CD4-positive, alpha-beta T cell treated with Interleukin-2 at 100 ng/mL for 4 hours (primary cell): ENCODE measurements at regions not wholly inside any gene's neighbourhood (a gene's known extent, or its start where the extent isn't known, plus 50 kb on each side); places are given as distances from the start of the nearest gene placed in this dataset.
"Not testable (repeated sequence)": the region's sequence is repeated elsewhere in the genome, so short reads cannot be mapped to it uniquely, and the experiment has no call there.

Experiments used
- DNase-seq: peaks from one replicate; pipeline ENCODE4 v3.0.0-alpha.2; 2020; ENCODE audit warnings: low spot score

DNA sequence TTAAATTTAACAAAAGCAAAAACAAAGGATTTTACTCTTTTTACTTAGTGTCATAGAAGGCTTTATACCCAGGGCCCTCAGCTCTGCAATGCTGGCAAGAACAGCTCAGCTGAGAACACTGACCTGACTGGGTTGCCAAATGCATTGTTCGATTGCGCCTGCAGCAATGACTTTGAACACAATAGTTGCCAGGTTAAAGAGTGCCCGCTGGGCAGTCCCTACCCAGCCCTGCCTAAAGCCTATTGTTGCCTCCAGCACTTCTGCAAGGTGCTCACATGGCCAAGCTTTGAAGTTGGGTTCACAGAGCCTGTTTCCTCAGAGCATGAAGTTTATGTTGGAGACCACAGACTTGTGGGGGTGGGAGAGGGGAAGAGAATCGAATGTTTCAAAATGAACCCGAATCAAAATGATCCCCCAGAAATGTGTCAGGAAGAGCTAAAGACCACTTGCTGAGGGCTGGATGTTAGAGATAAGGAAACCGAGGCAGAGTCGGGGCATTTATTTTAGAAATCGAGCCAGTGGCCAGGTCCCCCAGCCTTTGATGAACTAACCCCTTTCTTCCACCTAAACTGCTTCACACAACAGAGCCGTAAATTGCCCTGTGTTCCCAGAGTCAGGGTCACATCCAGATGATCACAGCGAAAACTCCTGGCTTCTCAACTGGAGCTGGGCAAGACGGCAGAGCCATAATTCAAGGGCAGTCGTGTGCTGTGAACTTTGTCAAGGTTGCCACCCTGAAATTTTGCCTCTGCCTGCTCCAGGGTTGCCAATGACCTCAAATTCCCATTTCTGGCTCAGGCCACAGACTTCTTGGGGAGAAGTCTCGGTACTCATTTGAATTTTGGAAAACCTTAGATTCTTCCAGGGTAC, 55.0 kb downstream of the FOXA2 start:
- no peak for DNase-seq

DNA sequence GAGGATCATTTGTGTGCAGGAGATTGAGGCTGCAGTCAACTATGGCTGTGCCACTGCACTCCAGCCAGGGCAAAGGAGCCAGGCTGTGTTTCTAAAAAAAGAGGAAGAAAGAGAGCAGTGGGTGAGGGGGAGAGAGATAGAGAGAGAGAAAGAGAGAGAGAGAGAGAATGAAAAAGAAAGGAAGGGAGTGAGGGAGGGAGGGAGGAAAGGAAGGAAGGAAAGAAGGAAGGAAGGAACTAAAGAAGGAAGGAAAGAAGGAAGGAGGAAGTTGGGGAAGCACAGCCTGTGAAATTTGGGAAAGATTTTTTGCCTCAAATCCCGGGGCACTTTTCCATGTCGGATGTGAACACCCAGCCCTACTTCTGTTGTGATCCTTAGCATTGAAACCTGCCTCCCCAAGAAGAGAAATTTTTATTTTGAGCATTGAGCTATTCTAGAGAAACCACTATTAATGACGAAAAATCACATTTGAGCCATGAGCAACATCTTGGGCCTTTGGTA, 57.8 kb downstream of the FOXA2 start:
- no peak for DNase-seq

DNA sequence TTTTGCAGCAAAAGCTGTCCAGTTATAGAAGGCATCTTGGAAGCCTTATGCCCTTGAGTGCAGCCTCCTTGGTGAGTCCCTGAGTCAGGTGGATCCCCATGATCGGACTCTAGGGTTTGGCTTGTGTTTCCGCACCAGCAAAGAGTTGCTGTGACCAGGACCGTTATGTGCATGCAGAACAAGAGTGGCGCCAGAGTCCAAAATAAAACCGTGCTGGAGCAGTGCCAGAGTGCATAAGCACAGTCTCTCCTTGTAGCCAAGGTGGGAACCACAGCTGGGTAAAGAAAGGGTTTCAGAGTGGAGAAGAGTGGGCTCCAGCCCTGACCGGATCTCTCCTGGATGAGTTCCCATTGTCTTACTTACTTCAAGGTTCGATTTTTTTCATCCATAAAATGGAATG, 58.6 kb downstream of the FOXA2 start:
- no peak for DNase-seq

DNA sequence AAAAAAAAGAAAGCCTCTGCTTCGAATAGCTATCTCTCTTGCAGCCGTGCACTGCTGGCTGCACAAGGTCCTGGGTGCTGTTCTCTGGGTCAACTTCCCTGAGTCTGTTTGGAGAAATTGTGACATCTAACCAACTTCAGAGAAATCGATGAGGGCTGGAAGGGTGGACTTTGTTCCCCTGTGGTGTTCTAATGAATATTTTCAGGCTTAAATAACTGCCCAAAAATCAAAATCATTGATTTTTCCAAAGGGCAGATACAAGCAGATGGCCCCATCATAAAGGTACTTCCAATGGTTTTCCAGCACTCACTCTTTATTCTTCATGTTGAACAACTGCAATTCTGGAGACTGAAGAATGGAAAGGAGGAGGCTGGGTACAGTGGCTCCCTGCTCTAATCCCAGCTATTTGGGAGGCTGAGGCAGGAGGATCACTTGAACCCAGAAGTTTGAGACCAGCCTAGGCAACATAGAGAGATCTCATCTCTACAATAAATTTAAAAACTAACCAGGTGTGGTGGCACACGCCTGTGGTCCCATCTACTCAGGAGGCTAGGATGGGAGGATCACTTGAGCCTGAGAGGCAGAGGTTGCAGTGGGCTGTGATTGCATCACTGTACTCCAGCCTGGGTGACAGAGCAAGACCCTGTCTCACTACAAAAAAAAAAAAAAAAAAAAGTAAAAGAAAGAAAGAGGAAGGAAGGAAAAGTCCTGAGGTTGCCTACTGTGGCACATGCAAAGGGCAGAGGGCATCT, 59.1 kb downstream of the FOXA2 start:
- no peak for DNase-seq

DNA sequence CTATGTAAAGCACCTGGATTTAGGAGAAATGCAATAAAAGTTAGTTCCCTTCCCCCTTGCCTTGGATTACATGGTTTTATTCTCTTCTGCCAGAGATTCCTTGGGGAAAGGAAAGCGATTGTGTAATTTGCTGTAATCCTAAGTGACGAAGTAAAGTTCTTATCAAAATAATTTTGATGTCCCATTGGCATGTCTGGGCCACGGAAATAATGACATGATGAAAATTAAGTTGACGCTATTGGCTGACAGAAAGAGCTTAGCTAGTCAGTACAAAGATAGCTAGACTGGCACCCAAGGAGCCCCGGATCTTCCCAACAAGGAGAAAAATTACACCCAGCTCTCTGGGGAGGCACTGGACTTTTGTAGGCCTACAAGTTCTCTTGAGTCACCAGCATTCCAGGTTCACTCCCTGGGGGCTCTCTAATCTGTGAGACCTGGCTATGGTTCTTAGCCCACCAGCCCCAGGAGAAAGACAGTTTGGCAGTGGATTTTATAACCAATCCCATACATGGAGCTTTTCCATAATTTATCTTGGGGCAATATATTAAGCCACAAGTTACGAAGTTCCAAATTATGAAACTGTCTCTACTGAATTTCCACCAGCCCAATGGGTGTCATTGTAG, 59.9 kb downstream of the FOXA2 start:
- DNase-seq, result no peak

DNA sequence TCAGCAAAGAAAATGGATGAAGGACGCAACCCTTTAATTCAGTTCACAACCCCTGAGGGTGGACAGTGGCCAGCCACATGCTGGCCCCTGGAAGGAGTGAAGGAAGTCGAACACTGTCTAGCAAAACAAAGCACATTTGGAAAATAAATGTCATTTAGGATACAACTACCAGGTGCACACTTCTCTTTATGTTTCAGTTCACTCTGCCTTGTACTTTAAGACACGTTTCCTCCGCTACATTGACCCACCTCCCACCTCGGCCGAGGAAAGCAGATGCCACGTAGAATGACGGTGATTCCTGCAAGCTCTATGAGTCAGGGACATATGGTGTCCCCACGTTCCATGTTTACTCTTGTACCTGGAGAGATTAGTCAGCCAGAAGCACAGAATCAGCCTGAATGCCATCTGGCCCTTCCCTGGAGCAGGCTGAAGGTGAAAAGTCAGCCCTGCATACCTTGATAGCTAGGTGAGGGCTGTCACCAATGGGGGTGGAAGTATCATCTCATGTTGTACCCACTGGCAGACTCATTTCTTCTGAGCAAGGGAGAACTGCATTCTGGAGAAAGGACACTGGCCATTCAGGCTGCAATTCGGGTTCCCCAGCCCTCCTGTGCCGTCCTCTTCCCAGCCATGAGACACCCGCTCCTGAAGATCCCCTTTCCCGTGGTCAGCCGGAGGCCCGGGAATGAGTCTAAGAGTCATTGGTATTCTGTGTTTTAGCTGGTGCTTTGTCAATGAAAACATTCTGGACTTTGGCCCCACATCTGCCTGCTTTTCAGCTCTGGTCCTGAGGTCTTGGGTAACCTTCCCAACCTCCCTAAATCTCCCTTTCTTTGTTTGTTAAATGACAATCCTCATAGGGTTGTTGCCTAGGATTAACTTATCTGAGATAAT, 60.6 kb downstream of the FOXA2 start:
- no peak for DNase-seq

DNA sequence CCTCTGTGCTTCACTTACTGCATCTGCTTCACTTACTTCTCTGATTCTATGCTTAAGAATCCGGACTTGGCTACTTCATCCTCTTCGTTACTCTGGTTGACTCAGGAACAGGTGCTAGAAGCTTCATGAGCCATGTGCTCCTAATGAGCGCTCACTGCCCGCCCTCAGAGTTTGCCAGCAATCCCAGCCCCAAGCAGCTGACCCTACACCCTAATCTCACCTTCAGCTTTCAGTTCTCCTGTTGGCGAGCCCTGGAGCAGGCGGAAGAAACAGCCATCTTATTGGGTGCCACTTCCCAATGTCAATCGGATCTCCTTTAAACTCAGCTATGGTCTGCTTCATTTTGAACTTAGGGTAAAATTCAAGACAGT, 61.3 kb downstream of the FOXA2 start:
- no peak for DNase-seq

DNA sequence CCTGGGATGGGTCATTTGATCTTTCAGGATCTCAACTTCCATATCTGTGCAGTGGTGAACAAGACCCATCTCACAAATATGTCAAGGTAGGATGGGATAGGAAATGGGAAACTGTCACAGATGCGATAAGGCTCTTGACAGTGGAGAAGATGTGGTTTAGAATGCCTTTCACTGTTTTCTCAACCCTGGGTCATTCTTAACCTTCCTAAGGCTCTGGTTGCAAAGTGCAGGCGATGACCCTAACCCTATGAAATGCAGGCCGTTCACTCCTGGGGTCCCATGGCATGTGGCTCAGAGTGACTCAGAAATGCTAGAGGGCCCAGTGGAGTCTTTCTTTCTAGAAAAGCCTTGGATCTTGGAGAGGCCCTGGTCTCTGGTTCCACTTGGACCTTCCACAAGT, 61.7 kb downstream of the FOXA2 start:
- no peak for DNase-seq

DNA sequence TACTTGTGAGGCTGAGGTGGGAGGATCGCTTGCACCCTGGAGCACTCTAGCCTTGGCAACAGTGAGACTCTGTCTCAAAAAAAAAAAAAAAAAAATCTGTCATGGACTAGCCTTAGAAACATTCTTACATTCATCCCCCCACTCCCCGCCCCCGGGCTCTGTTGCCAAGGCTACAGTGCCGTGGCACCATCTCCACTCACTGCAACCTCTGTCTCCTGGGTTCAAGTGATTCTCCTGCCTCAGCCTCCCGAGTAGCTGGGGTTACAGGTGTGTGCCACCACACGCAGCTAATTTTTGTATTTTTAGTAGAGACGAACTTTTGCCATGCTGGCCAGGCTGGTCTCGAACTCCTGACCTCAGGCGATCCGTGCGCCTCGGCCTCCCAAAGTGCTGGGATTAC, 62.4 kb downstream of the FOXA2 start:
- DNase-seq, result not testable (repeated sequence)

DNA sequence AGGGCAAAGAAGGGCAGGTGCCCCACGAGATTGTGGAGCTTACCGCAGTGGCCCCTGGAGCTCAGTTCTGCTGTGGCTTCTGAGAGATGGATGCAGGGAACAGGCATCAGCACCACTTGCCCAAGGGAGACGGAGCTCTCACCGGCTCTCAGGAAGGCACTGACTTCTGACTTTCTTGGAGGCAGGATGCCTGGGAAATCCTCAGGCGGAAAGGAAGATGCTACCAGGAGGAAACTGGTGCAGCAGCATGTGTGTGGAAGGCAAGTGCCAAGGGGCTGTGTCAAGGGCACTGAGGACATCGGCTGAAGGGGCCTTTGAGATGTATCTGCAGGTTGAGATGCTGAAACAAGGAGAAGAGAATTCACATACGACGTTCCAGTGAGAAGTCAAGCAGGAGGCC, 64.0 kb downstream of the FOXA2 start:
- DNase-seq, result no peak

DNA sequence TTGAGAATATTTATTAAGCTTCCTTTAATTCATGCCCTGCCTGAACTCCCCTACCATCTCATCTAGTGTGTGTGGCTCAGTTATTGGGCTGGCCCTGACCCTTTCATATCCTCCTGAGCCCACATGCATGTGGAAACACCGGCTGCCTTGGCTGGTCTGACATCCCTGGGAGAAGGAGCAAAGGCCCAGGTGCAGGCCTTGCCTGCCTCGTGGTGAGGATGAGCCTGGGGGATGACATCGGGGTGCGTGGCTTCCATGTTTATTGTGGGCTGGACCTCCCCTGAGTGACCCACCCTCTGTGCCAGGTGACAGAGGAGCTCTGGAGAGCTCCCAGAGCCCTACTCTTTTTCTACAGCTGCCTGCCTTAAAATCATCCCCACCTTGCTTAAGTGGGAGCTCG, 69.1 kb downstream of the FOXA2 start:
- no peak for DNase-seq

DNA sequence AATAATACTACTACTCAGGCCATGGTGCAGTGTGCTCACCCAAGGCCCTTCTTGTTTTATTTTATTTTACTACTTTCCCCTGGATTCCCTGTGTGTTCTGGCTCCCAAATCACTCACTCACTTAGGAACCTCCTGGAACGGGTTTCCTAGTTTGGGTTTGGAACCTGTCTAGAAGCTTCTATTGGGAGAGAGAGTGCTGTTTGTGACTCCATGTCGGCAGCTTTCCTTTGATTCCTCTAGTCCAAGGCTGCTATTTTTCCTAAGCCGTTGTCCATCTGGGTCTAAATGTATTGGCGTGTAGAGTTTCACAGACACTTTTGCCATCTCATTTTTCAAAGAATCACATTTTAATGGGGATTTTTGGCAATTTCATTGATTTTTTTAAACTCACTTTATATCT, 70.8 kb downstream of the FOXA2 start:
- no peak for DNase-seq

DNA sequence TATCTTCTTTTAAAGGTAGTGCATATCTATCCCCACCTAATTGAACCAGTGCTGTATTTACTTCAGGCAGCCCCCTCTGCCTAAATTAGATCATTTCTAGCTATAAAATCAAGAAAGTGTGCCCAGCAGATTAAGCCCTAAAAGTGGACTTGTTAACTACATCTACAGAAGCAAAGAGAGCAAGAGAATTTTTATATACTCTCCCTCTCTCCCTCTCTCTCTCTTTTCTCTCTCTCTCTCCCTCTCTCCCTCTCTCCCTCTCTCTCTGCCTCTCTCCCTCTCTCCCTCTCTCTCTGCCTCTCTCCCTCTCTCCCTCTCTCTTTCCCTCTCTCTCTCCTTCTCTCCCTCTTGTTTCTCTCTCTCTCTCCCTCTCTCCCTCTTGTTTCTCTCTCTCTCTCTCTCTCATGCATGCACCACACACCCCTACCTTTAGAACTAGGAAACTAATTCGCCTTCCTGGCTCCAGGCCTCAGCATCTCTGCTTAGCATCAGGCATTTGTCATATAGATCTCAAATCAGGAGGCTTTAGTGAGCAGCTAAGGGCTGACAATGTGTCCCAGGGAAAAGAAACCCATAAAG, 71.4 kb downstream of the FOXA2 start:
- no peak for DNase-seq

DNA sequence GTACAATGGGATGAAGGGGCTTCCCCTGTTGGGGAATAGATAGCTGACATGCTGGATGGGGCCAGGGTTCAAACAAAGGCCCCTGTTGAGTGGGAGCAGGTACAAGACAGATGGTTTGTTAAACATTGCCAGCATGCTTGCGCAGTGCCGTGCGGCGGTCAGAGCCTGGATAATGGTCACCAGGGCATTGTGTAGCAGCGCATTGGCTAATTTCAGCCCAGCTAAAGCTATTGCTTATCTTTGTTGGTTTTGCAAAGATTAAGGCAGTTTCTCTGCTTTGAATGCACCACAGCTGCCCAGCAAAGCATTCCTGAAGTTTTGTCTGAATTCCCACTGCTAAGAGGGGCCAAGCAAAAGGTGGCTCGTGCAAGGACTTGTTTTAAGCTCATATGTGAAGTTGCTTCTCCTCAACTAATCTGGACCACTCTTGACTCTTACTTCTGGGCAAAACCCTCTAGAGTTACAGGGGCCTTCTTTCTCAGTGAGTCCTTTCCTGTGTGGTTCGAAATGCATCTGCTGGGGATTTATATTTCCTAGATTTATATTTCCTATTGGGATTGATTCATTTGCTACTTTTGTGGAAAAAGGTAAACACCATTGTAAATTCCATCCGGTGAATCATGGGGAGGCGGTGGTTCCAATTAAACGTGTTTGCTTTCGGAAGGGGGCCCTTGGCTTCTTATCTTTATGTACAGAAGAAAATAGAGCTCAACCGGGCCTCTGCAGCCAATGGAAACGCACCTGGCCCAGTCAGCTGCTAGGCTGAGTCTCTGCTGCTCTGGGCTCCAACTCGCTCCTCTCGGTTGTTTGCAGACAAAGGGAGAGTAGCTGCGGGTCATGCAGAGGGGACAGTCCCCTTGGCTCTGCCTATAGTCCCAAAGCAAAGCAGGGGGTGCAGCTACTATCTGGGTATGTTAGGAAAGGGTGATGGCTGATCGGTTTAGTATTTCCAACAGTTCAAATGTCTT, 72.1 kb downstream of the FOXA2 start:
- DNase-seq, result no peak

DNA sequence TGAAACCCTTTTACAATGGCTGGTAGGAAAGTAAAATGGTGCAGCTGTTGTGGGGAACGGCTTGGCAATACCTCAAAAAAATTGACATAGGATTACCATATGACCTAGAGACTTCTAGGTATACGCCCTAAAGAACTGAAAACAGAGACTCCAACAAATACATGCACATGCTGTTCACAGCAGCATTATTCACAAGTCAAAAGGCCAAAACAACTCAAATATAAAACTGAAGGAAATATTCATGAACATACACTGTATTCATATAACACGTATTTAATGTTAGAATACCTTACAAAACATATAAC, 74.6 kb downstream of the FOXA2 start:
- DNase-seq, result no peak

DNA sequence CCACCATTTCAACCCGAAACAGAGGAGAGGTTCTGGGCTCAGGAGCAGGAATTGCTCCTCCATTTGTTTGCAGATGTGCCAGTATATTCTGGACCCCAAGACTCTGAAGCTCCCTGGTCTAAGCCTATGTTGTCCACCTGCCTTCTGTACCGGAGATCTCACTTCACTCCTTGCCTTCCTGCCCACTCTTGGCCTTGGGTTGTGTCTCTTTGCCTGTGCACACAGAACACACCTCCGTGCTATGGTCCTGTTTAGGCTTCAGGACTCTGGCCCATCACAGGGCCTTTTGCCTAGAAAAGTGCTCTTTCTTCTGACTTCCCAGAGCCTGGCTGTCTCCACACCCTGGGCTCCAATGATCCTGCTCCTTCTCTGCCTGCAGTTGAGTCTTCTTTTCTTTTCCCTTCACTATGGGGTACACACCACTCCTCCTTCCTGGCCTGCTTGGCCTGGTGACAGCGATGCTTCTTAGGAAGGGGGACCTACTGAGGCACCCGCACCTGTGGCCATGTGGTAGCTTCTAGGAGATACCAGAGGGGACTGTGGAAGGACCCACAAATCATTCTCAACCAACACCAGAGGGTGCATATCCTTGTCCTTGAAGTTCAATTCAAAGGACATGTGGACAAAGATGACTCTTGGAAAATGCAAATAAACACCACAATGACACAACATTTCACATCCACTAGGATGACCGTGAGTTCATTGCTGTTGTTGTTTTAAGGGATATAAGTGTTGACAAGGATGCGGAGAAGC, 75.1 kb downstream of the FOXA2 start:
- no peak for DNase-seq

DNA sequence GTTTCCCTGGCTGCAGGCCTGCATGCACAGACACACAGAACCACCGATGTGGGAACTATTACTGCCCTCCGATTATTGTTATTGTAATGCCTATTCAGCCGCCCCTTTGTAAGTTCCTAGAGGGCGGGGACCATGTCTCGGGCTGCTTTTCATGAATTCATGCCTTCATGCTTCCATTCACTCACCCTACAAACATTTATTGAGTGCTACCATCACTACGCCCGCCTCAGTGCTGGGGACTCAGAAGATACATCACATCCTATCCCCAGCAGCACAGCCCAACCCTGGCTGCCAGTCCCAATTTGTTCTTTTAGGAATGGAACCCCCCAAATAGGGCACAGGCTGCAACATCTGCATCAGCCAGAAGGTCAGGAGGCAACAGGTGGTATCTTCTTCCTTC, 75.9 kb downstream of the FOXA2 start:
- no peak for DNase-seq

DNA sequence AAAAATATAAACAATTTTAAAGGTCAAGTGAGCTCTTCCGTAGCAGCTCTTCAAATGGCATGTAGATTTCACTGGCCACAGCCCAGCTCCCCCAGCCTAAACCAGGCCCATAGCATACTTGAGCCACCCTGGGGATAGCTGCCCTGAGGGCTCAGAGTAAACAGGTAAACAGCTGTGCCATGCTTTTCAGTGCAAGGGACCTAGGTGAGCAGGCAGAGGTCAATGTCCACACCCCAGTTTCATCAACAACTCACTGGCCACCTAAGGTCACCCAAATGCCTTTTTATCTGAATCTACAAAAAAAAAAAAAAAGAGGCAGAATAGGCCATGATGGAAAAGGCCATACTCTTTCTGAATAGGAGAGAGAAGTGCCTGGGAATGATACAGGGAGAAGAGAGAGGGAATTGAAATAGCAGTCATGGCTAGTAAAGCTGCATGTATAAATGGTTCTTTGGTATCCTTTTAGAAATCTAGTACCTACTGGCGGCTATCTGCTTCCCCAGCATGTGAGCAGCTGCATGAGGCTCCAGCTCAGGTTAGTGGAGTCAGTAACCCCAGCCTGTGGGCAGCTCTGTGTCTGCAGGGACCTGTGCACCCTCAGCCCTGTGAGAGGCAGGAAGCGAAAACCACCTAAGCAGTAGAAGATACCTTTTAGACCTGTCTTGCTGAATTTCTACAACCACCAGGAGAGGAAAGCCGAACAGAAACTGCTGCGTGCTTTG, 77.0 kb downstream of the FOXA2 start:
- DNase-seq, result no peak

DNA sequence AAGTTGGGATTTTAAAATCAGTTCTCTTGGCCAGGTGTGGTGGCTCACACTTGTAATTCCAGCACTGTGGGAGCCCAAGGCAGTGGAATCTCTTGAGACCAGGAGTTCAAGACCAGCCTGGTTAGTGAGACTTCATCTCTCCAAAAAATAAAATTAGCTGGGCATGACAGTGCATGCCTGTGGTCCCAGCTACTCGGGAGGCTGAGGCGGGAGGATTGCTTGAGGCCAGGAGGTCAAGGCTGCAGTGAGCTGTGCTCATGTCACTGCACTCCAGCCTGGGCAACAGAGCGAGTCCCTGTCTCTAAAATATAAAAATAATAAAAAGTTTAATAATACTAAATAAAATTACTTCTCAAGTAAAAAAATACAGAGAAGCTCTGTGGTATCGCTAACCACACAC, 77.5 kb downstream of the FOXA2 start:
- no peak for DNase-seq
